ENCODE measurements at regions not wholly inside any gene's neighbourhood (a gene's known extent, or its start where the extent isn't known, plus 50 kb on each side); places are given as distances from the start of the nearest gene placed in this dataset.
A peak's percentile ranks its signal among the peaks of the same experiment; 100 is the strongest.
"Not testable (repeated sequence)": the region's sequence is repeated elsewhere in the genome, so short reads cannot be mapped to it uniquely, and the experiment has no call there.

GRCh38 chr10:32217216-32217615 lies 129.7 kb downstream of the EPC1 start:
- no peak for DNase-seq (ENCODE audit: low spot score)
- ChIA-PET POLR2A (ENCODE audit: low non-redundant PET) (no interaction called here), CTCF (no interaction called here)
- TF ChIP-seq CTCF (conservative IDR thresholded peaks at IDR 0.05; ENCODE audit: low read depth) = no peak
- H3K27ac ChIP-seq = no peak overlapping the region

GRCh38 chr10:32213838-32214237 lies 133.1 kb downstream of the EPC1 start:
- POLR2A ChIA-PET (ENCODE audit: low non-redundant PET); DNase-seq (ENCODE audit: low spot score); H3K27ac ChIP-seq; CTCF ChIA-PET: not testable (repeated sequence)

- ChIA-PET POLR2A (ENCODE audit: low non-redundant PET) (no interaction called here), CTCF (interaction anchor here (0.7 to 1.3 kb wide), 7 partner anchors 11 to 514 kb away, joined by 3 to 6 read pairs (median 3); no protein-coding TSS in a partner anchor)
- H3K27ac ChIP-seq = no peak overlapping the region
- DNase-seq (ENCODE audit: low spot score) = no peak
- TF ChIP-seq CTCF (conservative IDR thresholded peaks at IDR 0.05; ENCODE audit: low read depth) = peak; percentile 20
Measured at GRCh38 chr10:32211046-32211363, 136.0 kb downstream of the EPC1 start.

GRCh38 chr10:32210306-32211045 lies 136.5 kb downstream of the EPC1 start:
- peak; percentile 62 for TF ChIP-seq CTCF (conservative IDR thresholded peaks at IDR 0.05; ENCODE audit: low read depth)

DNA sequence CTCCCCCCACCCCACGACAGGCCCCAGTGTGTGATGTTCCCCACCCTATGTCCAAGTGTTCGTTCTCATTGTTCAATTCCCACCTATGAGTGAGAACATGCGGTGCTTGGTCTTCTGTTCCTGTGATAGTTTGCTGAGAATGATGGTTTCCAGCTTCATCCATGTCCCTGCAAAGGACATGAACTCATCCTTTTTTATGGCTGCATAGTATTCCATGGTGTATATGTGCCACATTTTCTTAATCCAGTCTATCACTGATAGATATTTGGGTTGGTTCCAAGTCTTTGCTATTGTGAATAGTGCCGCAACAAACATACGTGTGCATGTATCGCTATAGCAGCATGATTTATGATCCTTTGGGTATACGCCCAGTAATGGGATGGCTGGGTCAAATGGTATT lies 139.0 kb downstream of the EPC1 start:
- H3K27ac ChIP-seq; CTCF ChIA-PET; DNase-seq (ENCODE audit: low spot score); POLR2A ChIA-PET (ENCODE audit: low non-redundant PET): not testable (repeated sequence)

More at GRCh38 chr10:32210306-32211045, 136.5 kb downstream of the EPC1 start:
- no peak overlapping the region for H3K27ac ChIP-seq
- POLR2A ChIA-PET (ENCODE audit: low non-redundant PET) = no interaction called here
- CTCF ChIA-PET = interaction anchor here (0.6 to 1.3 kb wide), 10 partner anchors 11 to 927 kb away, joined by 3 to 6 read pairs (median 3); no protein-coding TSS in a partner anchor
- peak; percentile 69 for DNase-seq (ENCODE audit: low spot score)

DNA sequence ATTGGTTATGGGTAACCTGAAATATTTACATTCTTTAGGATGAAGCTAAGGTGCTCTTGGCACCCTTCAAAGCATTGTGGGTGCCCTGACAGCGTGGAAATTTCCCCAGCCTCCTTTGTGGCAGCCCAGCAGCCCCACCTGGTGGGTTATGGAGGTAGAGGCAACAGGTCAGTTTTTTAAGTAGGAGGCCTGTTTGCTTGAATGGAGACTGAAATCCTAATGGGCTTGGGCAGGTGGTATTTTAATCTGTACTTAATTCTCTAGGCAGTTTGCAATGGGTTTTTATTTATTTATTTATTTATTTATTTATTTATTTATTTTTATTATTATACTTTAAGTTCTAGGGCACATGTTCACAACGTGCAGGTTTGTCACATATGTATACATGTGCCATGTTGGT lies 139.4 kb downstream of the EPC1 start:
- DNase-seq (ENCODE audit: low spot score) = peak; percentile 60
- peak; percentile 54 for TF ChIP-seq CTCF (conservative IDR thresholded peaks at IDR 0.05; ENCODE audit: low read depth)
- POLR2A ChIA-PET (ENCODE audit: low non-redundant PET) = no interaction called here
- CTCF ChIA-PET = interaction anchor here (0.7 to 1.1 kb wide), 2 partner anchors 201 to 238 kb away, joined by 3 to 4 read pairs; partner anchors contain the start of gene CCDC7
- no peak overlapping the region for H3K27ac ChIP-seq

- peak; percentile 21 for DNase-seq (ENCODE audit: low spot score)
- ChIA-PET CTCF (interaction anchor here (0.7 kb wide), 2 partner anchors 12 to 212 kb away, joined by 3 read pairs; no protein-coding TSS in a partner anchor), POLR2A (ENCODE audit: low non-redundant PET) (interaction anchor here (0.7 kb wide), 1 partner anchor 63 kb away, joined by 4 read pairs; no protein-coding TSS in a partner anchor)
- TF ChIP-seq CTCF (conservative IDR thresholded peaks at IDR 0.05; ENCODE audit: low read depth) = no peak
- H3K27ac ChIP-seq = no peak overlapping the region
Measured at GRCh38 chr10:32205670-32206069, 141.3 kb downstream of the EPC1 start.

Data from RWPE1 (cell line).